Neural cell (in vitro differentiated cells): ENCODE measurements at regions not wholly inside any gene's neighbourhood (a gene's known extent, or its start where the extent isn't known, plus 50 kb on each side); places are given as distances from the start of the nearest gene placed in this dataset.

Source experiments
- H2AFZ ChIP-seq: fragments of 200-600, 300-800 bp; sonication (generic), shearing (Covaris generic); 2 replicates; pipeline ENCODE4 v1.6.0; 2014; ENCODE audit warnings: low read depth, mild to moderate bottlenecking, antibody characterized with exemption, low read length, moderate library complexity
- H3F3A ChIP-seq: fragments of 200-600 bp; shearing (Covaris generic); 2 replicates; pipeline ENCODE4 v1.6.1; 2016; ENCODE audit warnings: mild to moderate bottlenecking, moderate library complexity, mixed read lengths, antibody characterized with exemption, low read length; ENCODE audit not compliant: insufficient read depth, poor library complexity, severe bottlenecking
- H3K27ac ChIP-seq: fragments of 200-600, 300-800 bp; sonication (generic), shearing (Covaris generic); 2 replicates; pipeline ENCODE4 v1.5.1; 2014; ENCODE audit warnings: mild to moderate bottlenecking, low read length, moderate library complexity
- H3K27me3 ChIP-seq: fragments of 300-800, 200-600 bp; sonication (generic), shearing (Covaris generic); 2 replicates; pipeline ENCODE4 v1.6.0; 2014; ENCODE audit warnings: mild to moderate bottlenecking, low read depth, low read length, moderate library complexity; ENCODE audit not compliant: insufficient read depth
- H3K36me3 ChIP-seq: fragments of 300-800, 200-600 bp; sonication (generic), shearing (Covaris generic); 2 replicates; pipeline ENCODE4 v1.5.1; 2014; ENCODE audit warnings: mild to moderate bottlenecking, antibody characterized with exemption, low read length, moderate library complexity; ENCODE audit not compliant: insufficient read depth
- H3K4me2 ChIP-seq: fragments of 300-800, 200-600 bp; sonication (generic), shearing (Covaris generic); 2 replicates; pipeline ENCODE4 v1.6.0; 2014; ENCODE audit warnings: mild to moderate bottlenecking, low read length
- H3K4me3 ChIP-seq: fragments of 300-800, 200-600 bp; sonication (generic), shearing (Covaris generic); 2 replicates; pipeline ENCODE4 v1.5.1; 2014; ENCODE audit warnings: mild to moderate bottlenecking, low read length, moderate library complexity
- H3K79me2 ChIP-seq: fragments of 200-600 bp; shearing (Covaris generic); replicated peaks from 2 replicates; pipeline ENCODE4 v1.6.0; 2014; ENCODE audit warnings: mild to moderate bottlenecking, low read length, moderate library complexity; ENCODE audit not compliant: insufficient read depth
- H3K9ac ChIP-seq: fragments of 300-800, 200-600 bp; sonication (generic), shearing (Covaris generic); 2 replicates; pipeline ENCODE4 v1.6.1; 2016; ENCODE audit warnings: mild to moderate bottlenecking, low read length, mixed read lengths
- H3K9me2 ChIP-seq: fragments of 200-600 bp; shearing (Covaris generic); 2 replicates; pipeline ENCODE4 v1.6.1; 2016; ENCODE audit warnings: mild to moderate bottlenecking, low read length, mixed read lengths; ENCODE audit not compliant: insufficient read depth
- H3K9me3 ChIP-seq: fragments of 200-600, 300-800 bp; sonication (generic), shearing (Covaris generic); 2 replicates; pipeline ENCODE4 v1.6.1; 2016; ENCODE audit warnings: mild to moderate bottlenecking, mixed run types, low read length, moderate library complexity, mixed read lengths
- H4K20me1 ChIP-seq: fragments of 200-600 bp; shearing (Covaris generic); 2 replicates; pipeline ENCODE4 v1.6.1; 2016; ENCODE audit warnings: mild to moderate bottlenecking, mixed run types; ENCODE audit not compliant: insufficient read depth
- EP300 ChIP-seq: fragments of 450-650 bp; conservative IDR thresholded peaks from 2 replicates; pipeline ENCODE4 v1.6.1; 2014; ENCODE audit warnings: antibody characterized with exemption, mild to moderate bottlenecking, moderate library complexity; ENCODE audit not compliant: poor library complexity, severe bottlenecking
- EZH2 ChIP-seq: fragments of 200-600, 300-800 bp; shearing (Covaris generic), sonication (generic); IDR thresholded peaks from 2 replicates; pipeline ENCODE4 v1.6.1; 2014; ENCODE audit warnings: antibody characterized with exemption, low read length, borderline replicate concordance, mild to moderate bottlenecking; ENCODE audit not compliant: insufficient read depth, poor library complexity, severe bottlenecking
- MXI1 ChIP-seq: fragments of 450-650 bp; conservative IDR thresholded peaks from 2 replicates; pipeline ENCODE4 v1.6.1; 2014; ENCODE audit warnings: antibody characterized with exemption, mild to moderate bottlenecking; ENCODE audit not compliant: poor library complexity, severe bottlenecking
- POLR2AphosphoS5 ChIP-seq: IDR thresholded peaks from 2 replicates; pipeline ENCODE4 v1.6.1; 2012
- RAD21 ChIP-seq: fragments of 450-650 bp; conservative IDR thresholded peaks from 2 replicates; pipeline ENCODE4 v1.6.1; 2014; ENCODE audit warnings: antibody characterized with exemption, mild to moderate bottlenecking, moderate library complexity
- TAF1 ChIP-seq: IDR thresholded peaks from 2 replicates; pipeline ENCODE4 v1.6.1; 2012; ENCODE audit warnings: low read depth
- TF ChIP-seq, protein P1 (sequence below): fragments of 450-650 bp; IDR thresholded peaks from 2 replicates; pipeline ENCODE4 v1.5.1; 2014; ENCODE audit warnings: antibody characterized with exemption, mild to moderate bottlenecking, moderate library complexity; ENCODE audit not compliant: poor library complexity, severe bottlenecking
- TF ChIP-seq, protein P2 (sequence below): IDR thresholded peaks from 2 replicates; pipeline ENCODE4 v1.6.1; 2012; ENCODE audit warnings: borderline replicate concordance

GRCh38 chr15:95141486-95141885 lies 910.1 kb downstream of the MCTP2 start:
- Histone ChIP-seq H3K9ac (no peak overlapping the region), H3K27ac (no peak overlapping the region), H3K79me2 (no peaks in the 10 kb centered on the region), H3K36me3 (no peaks in the 10 kb centered on the region), H3F3A (no peaks in the 10 kb centered on the region), H3K9me3 (no peaks in the 10 kb centered on the region), H3K4me2 (no peak overlapping the region), H3K9me2 (no peaks in the 10 kb centered on the region), H3K4me3 (no peak overlapping the region), H3K27me3 (no peaks in the 10 kb centered on the region), H4K20me1 (no peaks in the 10 kb centered on the region), H2AFZ (no peak overlapping the region)
- TF ChIP-seq POLR2AphosphoS5 (no peak), MXI1 (no peak), TAF1 (no peak), RAD21 (no peak)
- TF ChIP-seq, protein P1, sequence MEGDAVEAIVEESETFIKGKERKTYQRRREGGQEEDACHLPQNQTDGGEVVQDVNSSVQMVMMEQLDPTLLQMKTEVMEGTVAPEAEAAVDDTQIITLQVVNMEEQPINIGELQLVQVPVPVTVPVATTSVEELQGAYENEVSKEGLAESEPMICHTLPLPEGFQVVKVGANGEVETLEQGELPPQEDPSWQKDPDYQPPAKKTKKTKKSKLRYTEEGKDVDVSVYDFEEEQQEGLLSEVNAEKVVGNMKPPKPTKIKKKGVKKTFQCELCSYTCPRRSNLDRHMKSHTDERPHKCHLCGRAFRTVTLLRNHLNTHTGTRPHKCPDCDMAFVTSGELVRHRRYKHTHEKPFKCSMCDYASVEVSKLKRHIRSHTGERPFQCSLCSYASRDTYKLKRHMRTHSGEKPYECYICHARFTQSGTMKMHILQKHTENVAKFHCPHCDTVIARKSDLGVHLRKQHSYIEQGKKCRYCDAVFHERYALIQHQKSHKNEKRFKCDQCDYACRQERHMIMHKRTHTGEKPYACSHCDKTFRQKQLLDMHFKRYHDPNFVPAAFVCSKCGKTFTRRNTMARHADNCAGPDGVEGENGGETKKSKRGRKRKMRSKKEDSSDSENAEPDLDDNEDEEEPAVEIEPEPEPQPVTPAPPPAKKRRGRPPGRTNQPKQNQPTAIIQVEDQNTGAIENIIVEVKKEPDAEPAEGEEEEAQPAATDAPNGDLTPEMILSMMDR = no peak

GRCh38 chr15:95142531-95142930 lies 911.2 kb downstream of the MCTP2 start:
- Histone ChIP-seq H4K20me1 (no peaks in the 10 kb centered on the region), H3K27me3 (no peaks in the 10 kb centered on the region), H3K79me2 (no peaks in the 10 kb centered on the region), H2AFZ (no peak overlapping the region), H3K9me3 (no peaks in the 10 kb centered on the region), H3K36me3 (no peaks in the 10 kb centered on the region), H3K9ac (no peak overlapping the region), H3K9me2 (no peaks in the 10 kb centered on the region), H3K4me2 (no peak overlapping the region), H3K27ac (no peak overlapping the region), H3F3A (no peaks in the 10 kb centered on the region), H3K4me3 (no peak overlapping the region)
- no peak for TF ChIP-seq POLR2AphosphoS5
- no peak for TF ChIP-seq RAD21

DNA sequence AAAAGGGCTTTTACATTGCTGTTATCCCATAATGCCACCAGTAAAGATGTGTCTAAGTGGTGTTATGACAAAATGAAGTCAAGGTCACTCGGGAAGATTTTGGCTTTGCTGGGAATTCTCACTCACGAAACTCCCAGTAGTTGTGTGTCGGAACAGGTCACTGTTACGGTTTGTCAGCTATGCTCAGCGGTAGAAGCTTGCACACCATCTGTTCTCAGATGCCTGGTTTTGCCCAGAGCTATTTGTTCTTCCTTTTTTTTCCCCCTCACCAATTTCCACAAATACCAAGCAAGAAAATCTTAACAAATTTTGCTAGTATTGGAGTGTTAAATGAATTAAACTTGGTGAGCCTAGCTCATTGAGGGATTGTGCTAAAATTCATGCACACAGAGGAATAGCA lies 915.1 kb downstream of the MCTP2 start:
- no peaks in the 10 kb centered on the region for H3K9me3 ChIP-seq
- H3K27me3 ChIP-seq = no peaks in the 10 kb centered on the region
- no peak overlapping the region for H3K27ac ChIP-seq
- H3K9me2 ChIP-seq = no peaks in the 10 kb centered on the region
- TF ChIP-seq TAF1 (no peak), POLR2AphosphoS5 (no peak), RAD21 (no peak), EP300 (no peak), MXI1 (no peak), EZH2 (no peak)
- TF ChIP-seq, protein P2, sequence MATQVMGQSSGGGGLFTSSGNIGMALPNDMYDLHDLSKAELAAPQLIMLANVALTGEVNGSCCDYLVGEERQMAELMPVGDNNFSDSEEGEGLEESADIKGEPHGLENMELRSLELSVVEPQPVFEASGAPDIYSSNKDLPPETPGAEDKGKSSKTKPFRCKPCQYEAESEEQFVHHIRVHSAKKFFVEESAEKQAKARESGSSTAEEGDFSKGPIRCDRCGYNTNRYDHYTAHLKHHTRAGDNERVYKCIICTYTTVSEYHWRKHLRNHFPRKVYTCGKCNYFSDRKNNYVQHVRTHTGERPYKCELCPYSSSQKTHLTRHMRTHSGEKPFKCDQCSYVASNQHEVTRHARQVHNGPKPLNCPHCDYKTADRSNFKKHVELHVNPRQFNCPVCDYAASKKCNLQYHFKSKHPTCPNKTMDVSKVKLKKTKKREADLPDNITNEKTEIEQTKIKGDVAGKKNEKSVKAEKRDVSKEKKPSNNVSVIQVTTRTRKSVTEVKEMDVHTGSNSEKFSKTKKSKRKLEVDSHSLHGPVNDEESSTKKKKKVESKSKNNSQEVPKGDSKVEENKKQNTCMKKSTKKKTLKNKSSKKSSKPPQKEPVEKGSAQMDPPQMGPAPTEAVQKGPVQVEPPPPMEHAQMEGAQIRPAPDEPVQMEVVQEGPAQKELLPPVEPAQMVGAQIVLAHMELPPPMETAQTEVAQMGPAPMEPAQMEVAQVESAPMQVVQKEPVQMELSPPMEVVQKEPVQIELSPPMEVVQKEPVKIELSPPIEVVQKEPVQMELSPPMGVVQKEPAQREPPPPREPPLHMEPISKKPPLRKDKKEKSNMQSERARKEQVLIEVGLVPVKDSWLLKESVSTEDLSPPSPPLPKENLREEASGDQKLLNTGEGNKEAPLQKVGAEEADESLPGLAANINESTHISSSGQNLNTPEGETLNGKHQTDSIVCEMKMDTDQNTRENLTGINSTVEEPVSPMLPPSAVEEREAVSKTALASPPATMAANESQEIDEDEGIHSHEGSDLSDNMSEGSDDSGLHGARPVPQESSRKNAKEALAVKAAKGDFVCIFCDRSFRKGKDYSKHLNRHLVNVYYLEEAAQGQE = no peak
- TF ChIP-seq, protein P1 = no peak
- H3K9ac ChIP-seq = no peak overlapping the region
- no peaks in the 10 kb centered on the region for H3K79me2 ChIP-seq
- no peak overlapping the region for H2AFZ ChIP-seq
- no peak overlapping the region for H3K4me3 ChIP-seq
- no peaks in the 10 kb centered on the region for H3K36me3 ChIP-seq
- H3F3A ChIP-seq = no peaks in the 10 kb centered on the region
- H3K4me2 ChIP-seq = no peak overlapping the region
- no peaks in the 10 kb centered on the region for H4K20me1 ChIP-seq
